ENCODE measurements at regions not wholly inside any gene's neighbourhood (a gene's known extent, or its start where the extent isn't known, plus 50 kb on each side); places are given as distances from the start of the nearest gene placed in this dataset.

GRCh38 chr1:163406772-163407171, 85.0 kb downstream of the NUF2 start:
- DNase-seq (ENCODE audit: low read depth in 2 of 2), result no peak

GRCh38 chr1:163408262-163408661, 86.5 kb downstream of the NUF2 start:
- DNase-seq (ENCODE audit: low read depth in 2 of 2), result no peak

GRCh38 chr1:163410073-163410999, 88.6 kb downstream of the NUF2 start:
- peak; percentile 29 to 59 for DNase-seq (ENCODE audit: low read depth in 2 of 2)

GRCh38 chr1:163412221-163412620, 90.5 kb downstream of the NUF2 start:
- DNase-seq (ENCODE audit: low read depth in 2 of 2), result no peak

GRCh38 chr1:163414778-163415177, 93.0 kb downstream of the NUF2 start:
- DNase-seq (ENCODE audit: low read depth in 2 of 2), result no peak

- DNase-seq (ENCODE audit: low read depth in 2 of 2), result no peak
Measured at GRCh38 chr1:163421701-163422100, 99.9 kb downstream of the NUF2 start.

GRCh38 chr1:163422738-163423404, 101.1 kb downstream of the NUF2 start:
- no peak for DNase-seq (ENCODE audit: low read depth in 2 of 2)

GRCh38 chr1:163426505-163427251, 104.9 kb downstream of the NUF2 start:
- DNase-seq (ENCODE audit: low read depth in 2 of 2), result no peak

- no peak for DNase-seq (ENCODE audit: low read depth in 2 of 2)
Measured at GRCh38 chr1:163427279-163427678, 105.5 kb downstream of the NUF2 start.

GRCh38 chr1:163436140-163436812, 114.5 kb downstream of the NUF2 start:
- no peak for DNase-seq (ENCODE audit: low read depth in 2 of 2)

GRCh38 chr1:163439471-163439870, 117.7 kb downstream of the NUF2 start:
- DNase-seq (ENCODE audit: low read depth in 2 of 2), result no peak

- no peak for DNase-seq (ENCODE audit: low read depth in 2 of 2)
Measured at GRCh38 chr1:163440090-163440489, 118.3 kb downstream of the NUF2 start.

- no peak for DNase-seq (ENCODE audit: low read depth in 2 of 2)
Measured at GRCh38 chr1:163442231-163442879, 120.6 kb downstream of the NUF2 start.

- no peak for DNase-seq (ENCODE audit: low read depth in 2 of 2)
Measured at GRCh38 chr1:163442895-163443294, 121.1 kb downstream of the NUF2 start.

GRCh38 chr1:163443863-163444262, 122.1 kb downstream of the NUF2 start:
- no peak for DNase-seq (ENCODE audit: low read depth in 2 of 2)

GRCh38 chr1:163444665-163445064, 122.9 kb downstream of the NUF2 start:
- DNase-seq (ENCODE audit: low read depth in 2 of 2), result no peak

- no peak for DNase-seq (ENCODE audit: low read depth in 2 of 2)
Measured at GRCh38 chr1:163450986-163451385, 129.2 kb downstream of the NUF2 start.

- no peak for DNase-seq (ENCODE audit: low read depth in 2 of 2)
Measured at GRCh38 chr1:163459539-163459938, 137.8 kb downstream of the NUF2 start.

GRCh38 chr1:163467289-163467688, 145.5 kb downstream of the NUF2 start:
- no peak for DNase-seq (ENCODE audit: low read depth in 2 of 2)

GRCh38 chr1:163471779-163472650, 150.3 kb downstream of the NUF2 start:
- DNase-seq (ENCODE audit: low read depth in 2 of 2), result no peak

Data from dermis microvascular lymphatic vessel endothelial cell (primary cell).